Stomach (tissue), 4 donors: ENCODE measurements at regions not wholly inside any gene's neighbourhood (a gene's known extent, or its start where the extent isn't known, plus 50 kb on each side); places are given as distances from the start of the nearest gene placed in this dataset.

Experiments
- CTCF ChIP-seq, 7 experiments: fragments of 450-650 bp in 4 of 7; fragments of 200-600 bp in 3 of 7; sonication (generic) in 3 of 7; IDR thresholded peaks; one replicate each; pipeline ENCODE4 v1.5.1; 2016 to 2019; ENCODE audit warnings: antibody characterized with exemption in 7 of 7, control low read depth in 2 of 7, mild to moderate bottlenecking in 1 of 7
- EP300 ChIP-seq: sonication (generic); formaldehyde crosslinking; IDR thresholded peaks from one replicate; pipeline ENCODE4 v1.6.1; 2017; ENCODE audit warnings: antibody characterized with exemption
- POLR2A ChIP-seq, 4 donors: fragments of 450-650 bp; IDR thresholded peaks; one replicate each; pipeline ENCODE4 v1.6.1; 2016; ENCODE audit warnings: antibody characterized with exemption in 4 of 4, control low read depth in 2 of 4, mild to moderate bottlenecking in 1 of 4, moderate library complexity in 1 of 4
- POLR2AphosphoS5 ChIP-seq, 3 donors: sonication (generic); formaldehyde crosslinking; IDR thresholded peaks; one replicate each; pipeline ENCODE4 v1.6.1; 2016; ENCODE audit warnings: antibody characterized with exemption in 3 of 3

GRCh38 chr7:46243406-46243805 is 322.3 kb upstream of the IGFBP3 start:
- TF ChIP-seq CTCF (IDR thresholded peaks at IDR 0.05) (no peak), EP300 (no peak), POLR2A (IDR thresholded peaks at IDR 0.05) (no peak), POLR2AphosphoS5 (IDR thresholded peaks at IDR 0.05) (no peak)
